ENCODE measurements at regions not wholly inside any gene's neighbourhood (a gene's known extent, or its start where the extent isn't known, plus 50 kb on each side); places are given as distances from the start of the nearest gene placed in this dataset.

GRCh38 chr16:7088711-7089110, 243.9 kb upstream of the RBFOX1 start:
- Histone ChIP-seq H2AFZ (no peak overlapping the region), H3K27me3 (ENCODE audit: insufficient read depth) (no peaks in the 10 kb centered on the region), H3K27ac (ENCODE audit: low read depth) (no peak overlapping the region), H4K20me1 (replicated peaks; ENCODE audit: insufficient read depth) (no peaks in the 10 kb centered on the region), H3K79me2 (replicated peaks; ENCODE audit: insufficient read depth) (no peaks in the 10 kb centered on the region), H3K9me2 (ENCODE audit: insufficient read depth) (no peaks in the 10 kb centered on the region), H3F3A (replicated peaks; ENCODE audit: low read depth) (no peaks in the 10 kb centered on the region), H3K4me3 (no peak overlapping the region), H3K36me3 (ENCODE audit: insufficient read depth) (no peaks in the 10 kb centered on the region), H3K4me2 (no peak overlapping the region), H3K4me1 (ENCODE audit: insufficient read depth) (no peaks in the 10 kb centered on the region)
- no peak overlapping the region for H3K27ac Mint-ChIP-seq
- no peaks in the 10 kb centered on the region for H3K27me3 Mint-ChIP-seq (ENCODE audit: insufficient read depth, low read depth, poor library complexity)
- no peak for TF ChIP-seq POLR2AphosphoS5 (IDR thresholded peaks at IDR 0.05; ENCODE audit: low read depth)
- no peak for TF ChIP-seq CTCF (conservative IDR thresholded peaks at IDR 0.05; ENCODE audit: low read depth in 2 of 2)
- H3K36me3 Mint-ChIP-seq (ENCODE audit: low read depth): peaks cover 2% of the 10 kb centered on the region; the same call in 1 of the 3 replicates
- no peak for DNase-seq (ENCODE audit: low spot score)
- H3K9me3 Mint-ChIP-seq: peaks cover 78% of the 10 kb centered on the region
- peaks cover 26% of the 10 kb centered on the region for H3K4me1 Mint-ChIP-seq
- H3K4me3 Mint-ChIP-seq: no peak overlapping the region
- no peak for ATAC-seq

- TF ChIP-seq POLR2AphosphoS5 (IDR thresholded peaks at IDR 0.05; ENCODE audit: low read depth) (no peak), CTCF (conservative IDR thresholded peaks at IDR 0.05; ENCODE audit: low read depth in 2 of 2) (peak; percentile 24 to 47; a peak in 3 of 4 replicates)
- peak; percentile 41 for DNase-seq (ENCODE audit: low spot score)
- H3K4me1 Mint-ChIP-seq: peaks cover 26% of the 10 kb centered on the region
These were observed 245.6 kb upstream of the RBFOX1 start for GRCh38 chr16:7086822-7087616.

GRCh38 chr16:7085776-7086175, 246.9 kb upstream of the RBFOX1 start:
- no peaks in the 10 kb centered on the region for H3K79me2 ChIP-seq (replicated peaks; ENCODE audit: insufficient read depth)
- Mint-ChIP-seq H3K27ac (no peak overlapping the region), H3K4me1 (peaks cover 24% of the 10 kb centered on the region), H3K9me3 (peaks cover 69% of the 10 kb centered on the region), H3K27me3 (ENCODE audit: insufficient read depth, low read depth, poor library complexity) (no peaks in the 10 kb centered on the region), H3K4me3 (no peak overlapping the region), H3K36me3 (ENCODE audit: low read depth) (peaks cover 5% of the 10 kb centered on the region; the same call in 1 of the 3 replicates)
- no peaks in the 10 kb centered on the region for H4K20me1 ChIP-seq (replicated peaks; ENCODE audit: insufficient read depth)
- no peak overlapping the region for H3K4me2 ChIP-seq
- H3K4me3 ChIP-seq: no peak overlapping the region
- H3K27ac ChIP-seq (ENCODE audit: low read depth): no peak overlapping the region
- no peaks in the 10 kb centered on the region for H3K4me1 ChIP-seq (ENCODE audit: insufficient read depth)
- peaks cover 4% of the 10 kb centered on the region; the same call in 1 of the 2 replicates for H3K36me3 ChIP-seq (ENCODE audit: insufficient read depth)
- no peaks in the 10 kb centered on the region for H3K27me3 ChIP-seq (ENCODE audit: insufficient read depth)
- DNase-seq (ENCODE audit: low spot score) (no peak), ATAC-seq (no peak)
- H2AFZ ChIP-seq: no peak overlapping the region
- H3F3A ChIP-seq (replicated peaks; ENCODE audit: low read depth): no peaks in the 10 kb centered on the region
- H3K9me2 ChIP-seq (ENCODE audit: insufficient read depth): no peaks in the 10 kb centered on the region
- no peak for TF ChIP-seq ZNF462 (CRISPR knock-in tag; IDR thresholded peaks at IDR 0.05)
- TF ChIP-seq ZNF331 (CRISPR knock-in tag; IDR thresholded peaks at IDR 0.05; ENCODE audit: low read depth): no peak

More at GRCh38 chr16:7086822-7087616, 245.6 kb upstream of the RBFOX1 start:
- H3K27ac ChIP-seq (ENCODE audit: low read depth): no peak overlapping the region
- H2AFZ ChIP-seq: no peak overlapping the region
- H3K9me2 ChIP-seq (ENCODE audit: insufficient read depth): no peaks in the 10 kb centered on the region
- H3K4me3 ChIP-seq: no peak overlapping the region
- Mint-ChIP-seq H3K27me3 (ENCODE audit: insufficient read depth, low read depth, poor library complexity) (no peaks in the 10 kb centered on the region), H3K27ac (no peak overlapping the region), H3K4me3 (no peak overlapping the region), H3K36me3 (ENCODE audit: low read depth) (peaks cover 2% of the 10 kb centered on the region; the same call in 1 of the 3 replicates), H3K9me3 (peaks cover 67% of the 10 kb centered on the region)
- no peaks in the 10 kb centered on the region for H3K4me1 ChIP-seq (ENCODE audit: insufficient read depth)
- no peaks in the 10 kb centered on the region for H4K20me1 ChIP-seq (replicated peaks; ENCODE audit: insufficient read depth)
- no peaks in the 10 kb centered on the region for H3K27me3 ChIP-seq (ENCODE audit: insufficient read depth)
- no peaks in the 10 kb centered on the region for H3F3A ChIP-seq (replicated peaks; ENCODE audit: low read depth)
- no peaks in the 10 kb centered on the region for H3K79me2 ChIP-seq (replicated peaks; ENCODE audit: insufficient read depth)
- no peak overlapping the region for H3K4me2 ChIP-seq
- peak; percentile 100 for ATAC-seq
- H3K36me3 ChIP-seq (ENCODE audit: insufficient read depth): peaks cover 4% of the 10 kb centered on the region; the same call in 1 of the 2 replicates
